Mesothelial cell of epicardium (in vitro differentiated cells): ENCODE measurements at regions not wholly inside any gene's neighbourhood (a gene's known extent, or its start where the extent isn't known, plus 50 kb on each side); places are given as distances from the start of the nearest gene placed in this dataset.
"Not testable (repeated sequence)": the region's sequence is repeated elsewhere in the genome, so short reads cannot be mapped to it uniquely, and the experiment has no call there.

Experiments
- DNase-seq, 2 experiments: peaks; one replicate each; pipeline ENCODE4 v3.0.0; 2021; ENCODE audit warnings: low spot score in 2 of 2; ENCODE audit not compliant: unreplicated experiment in 2 of 2
- H3K27ac Mint-ChIP-seq: 2 replicates; pipeline ENCODE4 v1.8.0; 2021; ENCODE audit warnings: mixed read lengths
- H3K27me3 Mint-ChIP-seq: 2 replicates; pipeline ENCODE4 v1.8.0; 2021; ENCODE audit warnings: low read depth, mixed read lengths
- H3K36me3 Mint-ChIP-seq: 2 replicates; pipeline ENCODE4 v1.8.0; 2021; ENCODE audit warnings: mixed read lengths
- H3K4me1 Mint-ChIP-seq: 2 replicates; pipeline ENCODE4 v1.8.0; 2021; ENCODE audit warnings: mixed read lengths
- H3K4me3 Mint-ChIP-seq: 2 replicates; pipeline ENCODE4 v1.8.0; 2021; ENCODE audit warnings: mild to moderate bottlenecking, moderate library complexity, mixed read lengths
- H3K9me3 Mint-ChIP-seq: 2 replicates; pipeline ENCODE4 v1.8.0; 2021; ENCODE audit warnings: mixed read lengths
- CTCF ChIP-seq: fragments of 200-600 bp; sonication (generic); IDR thresholded peaks from one replicate; pipeline ENCODE4 v1.5.0; 2021; ENCODE audit warnings: antibody characterized with exemption; ENCODE audit not compliant: unreplicated experiment

GRCh38 chr1:109857702-109858101, 52.9 kb upstream of the CSF1 start:
- H3K9me3 Mint-ChIP-seq: peaks cover 20% of the 10 kb centered on the region
- H3K36me3 Mint-ChIP-seq: not testable (repeated sequence)

GRCh38 chr1:109855986-109856385, 54.7 kb upstream of the CSF1 start:
- not testable (repeated sequence) for H3K27me3 Mint-ChIP-seq, H3K36me3 Mint-ChIP-seq, DNase-seq, H3K4me3 Mint-ChIP-seq
- Mint-ChIP-seq H3K4me1 (peaks cover 22% of the 10 kb centered on the region), H3K9me3 (peaks cover 20% of the 10 kb centered on the region), H3K27ac (peak overlapping the region; percentile 41)

More at GRCh38 chr1:109857702-109858101, 52.9 kb upstream of the CSF1 start:
- peaks cover 22% of the 10 kb centered on the region for H3K4me1 Mint-ChIP-seq
- H3K4me3 Mint-ChIP-seq, DNase-seq, H3K27me3 Mint-ChIP-seq, H3K27ac Mint-ChIP-seq: not testable (repeated sequence)

GRCh38 chr1:109853972-109854371, 56.7 kb upstream of the CSF1 start:
- H3K9me3 Mint-ChIP-seq, H3K4me3 Mint-ChIP-seq, DNase-seq, H3K27ac Mint-ChIP-seq, H3K27me3 Mint-ChIP-seq, H3K36me3 Mint-ChIP-seq: not testable (repeated sequence)
- H3K4me1 Mint-ChIP-seq: peaks cover 22% of the 10 kb centered on the region

GRCh38 chr1:109852221-109853015, 58.2 kb upstream of the CSF1 start:
- not testable (repeated sequence) for H3K4me3 Mint-ChIP-seq, H3K36me3 Mint-ChIP-seq, H3K27me3 Mint-ChIP-seq, H3K27ac Mint-ChIP-seq, DNase-seq, H3K9me3 Mint-ChIP-seq
- H3K4me1 Mint-ChIP-seq: peaks cover 20% of the 10 kb centered on the region

GRCh38 chr1:109850827-109851226, 59.8 kb upstream of the CSF1 start:
- Mint-ChIP-seq H3K27ac (no peak overlapping the region), H3K36me3 (no peaks in the 10 kb centered on the region)
- DNase-seq: no peak

GRCh38 chr1:109850194-109850593, 60.5 kb upstream of the CSF1 start:
- Mint-ChIP-seq H3K4me3 (no peak overlapping the region), H3K9me3 (no peaks in the 10 kb centered on the region), H3K4me1 (peaks cover 9% of the 10 kb centered on the region), H3K27ac (no peak overlapping the region), H3K27me3 (no peaks in the 10 kb centered on the region), H3K36me3 (no peaks in the 10 kb centered on the region)
- DNase-seq: no peak
- TF ChIP-seq CTCF: no peak

More at GRCh38 chr1:109850827-109851226, 59.8 kb upstream of the CSF1 start:
- Mint-ChIP-seq H3K27me3 (no peaks in the 10 kb centered on the region), H3K4me1 (peaks cover 13% of the 10 kb centered on the region), H3K9me3 (no peaks in the 10 kb centered on the region), H3K4me3 (no peak overlapping the region)
- no peak for TF ChIP-seq CTCF

- Mint-ChIP-seq H3K9me3 (peaks cover under 1% of the 10 kb centered on the region), H3K4me1 (peaks cover 9% of the 10 kb centered on the region), H3K36me3 (no peaks in the 10 kb centered on the region), H3K27me3 (no peaks in the 10 kb centered on the region), H3K4me3 (no peak overlapping the region), H3K27ac (no peak overlapping the region)
- no peak for TF ChIP-seq CTCF
- no peak for DNase-seq
These were observed 61.0 kb upstream of the CSF1 start for GRCh38 chr1:109849655-109850054.
